ENCODE measurements at regions not wholly inside any gene's neighbourhood (a gene's known extent, or its start where the extent isn't known, plus 50 kb on each side); places are given as distances from the start of the nearest gene placed in this dataset.

- Histone ChIP-seq H3K9me2 (ENCODE audit: insufficient read depth) (no peaks in the 10 kb centered on the region), H3K27me3 (ENCODE audit: insufficient read depth, low read length) (no peaks in the 10 kb centered on the region), H3K27ac (ENCODE audit: low read depth, low read length) (no peak overlapping the region), H3K9ac (ENCODE audit: low read length) (no peak overlapping the region), H4K20me1 (ENCODE audit: insufficient read depth) (no peaks in the 10 kb centered on the region), H3K36me3 (ENCODE audit: control insufficient read depth in 1 of 2, insufficient read depth in 2 of 2, low read length in 2 of 2) (no peaks in the 10 kb centered on the region), H3K79me2 (ENCODE audit: insufficient read depth, low read length) (no peaks in the 10 kb centered on the region), H3K4me1 (ENCODE audit: control insufficient read depth in 1 of 2, insufficient read depth in 2 of 2, low read length in 2 of 2) (no peaks in the 10 kb centered on the region), H3K4me2 (ENCODE audit: low read length) (no peak overlapping the region), H3K9me3 (ENCODE audit: control insufficient read depth in 1 of 2, insufficient read depth in 1 of 2, low read depth in 1 of 2, low read length in 2 of 2) (peaks cover 11% of the 10 kb centered on the region in 2 experiments; a peak in 2 of 4 replicates), H3K4me3 (replicated peaks in 1 of 2; ENCODE audit: low read depth in 1 of 2, low read length in 2 of 2) (no peak overlapping the region), H2AFZ (ENCODE audit: low read depth, low read length, poor library complexity, severe bottlenecking) (no peak overlapping the region)
- CTCF ChIA-PET, result no interaction called here
- TF ChIP-seq ZNF274 (IDR thresholded peaks at IDR 0.05; ENCODE audit: low read depth, low read length) (no peak), CTCF (IDR thresholded peaks at IDR 0.05 in 2 of 3, conservative IDR thresholded peaks at IDR 0.05 in 1 of 3; ENCODE audit: borderline replicate concordance in 1 of 3, insufficient read depth in 1 of 3, low read depth in 2 of 3, low read length in 2 of 3) (no peak), POLR2AphosphoS5 (IDR thresholded peaks at IDR 0.05; ENCODE audit: low read depth, low read length) (no peak), SRF (IDR thresholded peaks at IDR 0.05; ENCODE audit: low read depth) (no peak)
- DNase-seq (ENCODE audit: low read depth, low spot score) (no peak), ATAC-seq (no peak)
- POLR2A ChIA-PET, result no interaction called here
- RAD21 ChIA-PET (ENCODE audit: low non-redundant PET in 1 of 2, low total read pairs in 2 of 2, uncharacterized antibody in 2 of 2, unreplicated experiment in 2 of 2), result no interaction called here
- BruUV-seq (replicated peaks), result no TSS peak
- intact Hi-C loops (cut with micrococcal nuclease), result no loop called here
Measured at GRCh38 chr10:9004736-9005135, 950.2 kb downstream of the GATA3 start.

- intact Hi-C loops (cut with micrococcal nuclease), result no loop called here
- Histone ChIP-seq H3K36me3 (ENCODE audit: control insufficient read depth in 1 of 2, insufficient read depth in 2 of 2, low read length in 2 of 2) (no peaks in the 10 kb centered on the region), H3K9ac (ENCODE audit: low read length) (no peak overlapping the region), H3K4me2 (ENCODE audit: low read length) (no peak overlapping the region), H4K20me1 (ENCODE audit: insufficient read depth) (no peaks in the 10 kb centered on the region), H3K4me3 (replicated peaks in 1 of 2; ENCODE audit: low read depth in 1 of 2, low read length in 2 of 2) (no peak overlapping the region), H3K27me3 (ENCODE audit: insufficient read depth, low read length) (no peaks in the 10 kb centered on the region), H3K27ac (ENCODE audit: low read depth, low read length) (no peak overlapping the region), H3K4me1 (ENCODE audit: control insufficient read depth in 1 of 2, insufficient read depth in 2 of 2, low read length in 2 of 2) (no peaks in the 10 kb centered on the region), H2AFZ (ENCODE audit: low read depth, low read length, poor library complexity, severe bottlenecking) (no peak overlapping the region), H3K9me2 (ENCODE audit: insufficient read depth) (no peaks in the 10 kb centered on the region), H3K9me3 (ENCODE audit: control insufficient read depth in 1 of 2, insufficient read depth in 1 of 2, low read depth in 1 of 2, low read length in 2 of 2) (peaks cover 11 to 20% of the 10 kb centered on the region in 2 experiments; a peak in 2 of 4 replicates), H3K79me2 (ENCODE audit: insufficient read depth, low read length) (no peaks in the 10 kb centered on the region)
- RAD21 ChIA-PET (ENCODE audit: low non-redundant PET in 1 of 2, low total read pairs in 2 of 2, uncharacterized antibody in 2 of 2, unreplicated experiment in 2 of 2), result no interaction called here
- DNase-seq (ENCODE audit: low read depth, low spot score) (no peak), ATAC-seq (no peak)
- POLR2A ChIA-PET, result no interaction called here
- CTCF ChIA-PET, result no interaction called here
- no TSS peak for BruUV-seq (replicated peaks)
- TF ChIP-seq SP1 (IDR thresholded peaks at IDR 0.05; ENCODE audit: low read depth) (no peak), ZNF274 (IDR thresholded peaks at IDR 0.05; ENCODE audit: low read depth, low read length) (no peak), CBX3 (IDR thresholded peaks at IDR 0.05; ENCODE audit: low read depth) (no peak), CTCF (IDR thresholded peaks at IDR 0.05 in 2 of 3, conservative IDR thresholded peaks at IDR 0.05 in 1 of 3; ENCODE audit: borderline replicate concordance in 1 of 3, insufficient read depth in 1 of 3, low read depth in 2 of 3, low read length in 2 of 3) (no peak), EGR1 (IDR thresholded peaks at IDR 0.05; ENCODE audit: low read depth) (no peak), ELF1 (IDR thresholded peaks at IDR 0.05; ENCODE audit: borderline replicate concordance, low read depth) (no peak), CEBPB (IDR thresholded peaks at IDR 0.05; ENCODE audit: low read depth) (no peak), ZFX (IDR thresholded peaks at IDR 0.05) (no peak), RAD21 (IDR thresholded peaks at IDR 0.05; ENCODE audit: low read depth) (no peak), REST (IDR thresholded peaks at IDR 0.05; ENCODE audit: low read depth) (no peak), SRF (IDR thresholded peaks at IDR 0.05; ENCODE audit: low read depth) (no peak), SIN3A (IDR thresholded peaks at IDR 0.05; ENCODE audit: low read depth) (no peak), POLR2A (IDR thresholded peaks at IDR 0.05; ENCODE audit: borderline replicate concordance, extremely low read depth, insufficient read depth, insufficient read length) (no peak)
Measured at GRCh38 chr10:9009505-9009904, 955.0 kb downstream of the GATA3 start.

Data from HCT116 (cell line).